H1 (cell line): ENCODE measurements at regions not wholly inside any gene's neighbourhood (a gene's known extent, or its start where the extent isn't known, plus 50 kb on each side); places are given as distances from the start of the nearest gene placed in this dataset.

ENCODE experiments used
- CTCF ChIP-seq, 3 experiments: IDR thresholded peaks; 1 replicate in 2 of 3; 2 replicates in 1 of 3; pipeline versions ENCODE4 v1.5.1 to v1.6.1; 2011; ENCODE audit warnings: low read length in 3 of 3, mild to moderate bottlenecking in 3 of 3, inconsistent platforms in 2 of 3, low read depth in 1 of 3, moderate library complexity in 1 of 3; ENCODE audit not compliant: insufficient read depth in 1 of 3; ENCODE audit errors: control extremely low read depth in 1 of 3
- EP300 ChIP-seq, 2 experiments: IDR thresholded peaks; 1 replicate in 1 of 2; 2 replicates in 1 of 2; pipeline ENCODE4 v1.6.1; 2011 to 2012; ENCODE audit warnings: low read depth in 2 of 2, low read length in 2 of 2, mild to moderate bottlenecking in 2 of 2, borderline replicate concordance in 1 of 2, inconsistent platforms in 1 of 2, moderate library complexity in 1 of 2

- TF ChIP-seq CTCF (IDR thresholded peaks at IDR 0.05; ENCODE audit: control extremely low read depth in 1 of 3, insufficient read depth in 1 of 3, low read depth in 1 of 3, low read length in 3 of 3): no peak
- no peak for TF ChIP-seq EP300 (IDR thresholded peaks at IDR 0.05; ENCODE audit: borderline replicate concordance in 1 of 2, low read depth in 2 of 2, low read length in 2 of 2)
Measured at GRCh38 chr18:11322006-11322405, 172.6 kb upstream of the PIEZO2 start.
